HCT116 (cell line): ENCODE measurements at regions not wholly inside any gene's neighbourhood (a gene's known extent, or its start where the extent isn't known, plus 50 kb on each side); places are given as distances from the start of the nearest gene placed in this dataset.

Experiments
- ATAC-seq: fragments of 200-7000 bp; cut with Tn5 transposase; 2 replicates; pipeline ENCODE4 v1.9.1; 2020; ENCODE audit warnings: mild to moderate bottlenecking, moderate library complexity
- BruUV-seq: library from RNA; stranded (reverse); fragments of 400-500 nt; replicated peaks from 2 replicates; lab custom pipeline; 2021; lab: Mats Ljungman, UMichigan
- CTCF ChIA-PET: fragments of 300-600 bp; sonication (Branson Sonifier 250); formaldehyde crosslinking; loops from one replicate; lab custom pipeline; 2021; ENCODE audit warnings: antibody characterized with exemption; lab: Charles Lee
- POLR2A ChIA-PET: fragments of 300-600, 350-600 bp; sonication (Branson Sonifier 250); formaldehyde crosslinking; loops from one replicate; lab custom pipeline; 2021; ENCODE audit warnings: antibody characterized with exemption; lab: Charles Lee
- RAD21 ChIA-PET, 2 experiments: fragments of 300-600 bp; sonication (Branson Sonifier 250); formaldehyde crosslinking; loops; one replicate each; lab custom pipeline; 2023; ENCODE audit warnings: low total read pairs in 2 of 2; ENCODE audit not compliant: uncharacterized antibody in 2 of 2, unreplicated experiment in 2 of 2, low non-redundant PET in 1 of 2; lab: Charles Lee
- DNase-seq: peaks from one replicate; pipeline ENCODE4 v3.0.0-alpha.2; 2010; ENCODE audit warnings: low read depth, low spot score
- H2AFZ ChIP-seq: fragments of 200-600 bp; shearing (Covaris generic), sonication (generic); 2 replicates; pipeline ENCODE4 v1.6.1; 2017; ENCODE audit warnings: low read depth, mixed run types, mixed read lengths, antibody characterized with exemption, low read length; ENCODE audit not compliant: poor library complexity, severe bottlenecking
- H3K27ac ChIP-seq: 2 replicates; pipeline ENCODE4 v1.5.1; 2012; ENCODE audit warnings: low read depth, low read length
- H3K27me3 ChIP-seq: fragments of 200-600 bp; sonication (generic); 2 replicates; pipeline ENCODE4 v1.6.1; 2016; ENCODE audit warnings: mixed run types, low read length, mixed read lengths; ENCODE audit not compliant: insufficient read depth
- H3K36me3 ChIP-seq, 2 experiments: fragments of 200-500 bp in 1 of 2; fragments of 200-600 bp in 1 of 2; sonication (Bioruptor generic) in 1 of 2; sonication (generic) in 1 of 2; 2 replicates each; pipeline versions ENCODE4 v1.5.1 to v1.6.1; 2014 to 2016; ENCODE audit warnings: low read length in 2 of 2, inconsistent platforms in 1 of 2, mixed read lengths in 1 of 2, mixed run types in 1 of 2; ENCODE audit not compliant: insufficient read depth in 2 of 2, control insufficient read depth in 1 of 2
- H3K4me1 ChIP-seq, 2 experiments: fragments of 200-600 bp in 1 of 2; sonication (generic) in 1 of 2; 2 replicates each; pipeline versions ENCODE4 v1.5.1 to v1.6.1; 2012 to 2017; ENCODE audit warnings: low read length in 2 of 2, inconsistent platforms in 1 of 2, mild to moderate bottlenecking in 1 of 2, mixed read lengths in 1 of 2, mixed run types in 1 of 2, moderate library complexity in 1 of 2; ENCODE audit not compliant: insufficient read depth in 2 of 2, control insufficient read depth in 1 of 2
- H3K4me2 ChIP-seq: fragments of 200-600 bp; sonication (generic); 2 replicates; pipeline ENCODE4 v1.6.1; 2017; ENCODE audit warnings: mixed run types, low read length, mixed read lengths
- H3K4me3 ChIP-seq, 2 experiments: fragments of 200-600 bp in 1 of 2; sonication (generic) in 1 of 2; replicated peaks in 1 of 2; 2 replicates each; pipeline ENCODE4 v1.5.1; 2011 to 2016; ENCODE audit warnings: low read length in 2 of 2, control low read depth in 1 of 2, low read depth in 1 of 2, mild to moderate bottlenecking in 1 of 2, mixed read lengths in 1 of 2, mixed run types in 1 of 2
- H3K79me2 ChIP-seq: fragments of 200-600 bp; sonication (generic); 2 replicates; pipeline ENCODE4 v1.6.1; 2017; ENCODE audit warnings: mild to moderate bottlenecking, mixed run types, low read length, moderate library complexity, mixed read lengths; ENCODE audit not compliant: insufficient read depth
- H3K9ac ChIP-seq: fragments of 200-600 bp; sonication (generic); 2 replicates; pipeline ENCODE4 v1.6.1; 2016; ENCODE audit warnings: low read length, mixed read lengths
- H3K9me2 ChIP-seq: fragments of 200-600 bp; sonication (generic), shearing (Covaris generic); 2 replicates; pipeline ENCODE4 v1.6.1; 2017; ENCODE audit warnings: mixed run types, mild to moderate bottlenecking, moderate library complexity; ENCODE audit not compliant: insufficient read depth
- H3K9me3 ChIP-seq, 2 experiments: fragments of 200-500 bp in 1 of 2; fragments of 200-600 bp in 1 of 2; sonication (Bioruptor generic) in 1 of 2; sonication (generic) in 1 of 2; 2 replicates each; pipeline ENCODE4 v1.6.1; 2014 to 2017; ENCODE audit warnings: low read length in 2 of 2, mixed read lengths in 2 of 2, inconsistent platforms in 1 of 2, low read depth in 1 of 2, mild to moderate bottlenecking in 1 of 2, mixed run types in 1 of 2, moderate library complexity in 1 of 2; ENCODE audit not compliant: control insufficient read depth in 1 of 2, insufficient read depth in 1 of 2
- H4K20me1 ChIP-seq: fragments of 200-600 bp; sonication (generic), shearing (Covaris generic); 2 replicates; pipeline ENCODE4 v1.6.1; 2017; ENCODE audit warnings: mixed run types, mild to moderate bottlenecking, moderate library complexity; ENCODE audit not compliant: insufficient read depth
- ATF3 ChIP-seq: IDR thresholded peaks from 2 replicates; pipeline ENCODE4 v1.6.1; 2012
- CBX3 ChIP-seq: IDR thresholded peaks from 2 replicates; pipeline ENCODE4 v1.6.1; 2012; ENCODE audit warnings: low read depth
- CEBPB ChIP-seq: IDR thresholded peaks from 2 replicates; pipeline ENCODE4 v1.6.1; 2012; ENCODE audit warnings: low read depth
- EGR1 ChIP-seq: IDR thresholded peaks from 2 replicates; pipeline ENCODE4 v1.6.1; 2012; ENCODE audit warnings: low read depth
- ELF1 ChIP-seq: IDR thresholded peaks from 2 replicates; pipeline ENCODE4 v1.6.1; 2012; ENCODE audit warnings: low read depth, borderline replicate concordance
- EZH2 ChIP-seq: fragments of 200-600 bp; sonication (generic); IDR thresholded peaks from 2 replicates; pipeline ENCODE4 v1.6.1; 2017; ENCODE audit warnings: antibody characterized with exemption, mixed run types
- EZH2phosphoT487 ChIP-seq: fragments of 200-600 bp; IDR thresholded peaks from 2 replicates; pipeline ENCODE4 v1.6.1; 2018; ENCODE audit warnings: antibody characterized with exemption, borderline replicate concordance
- FOSL1 ChIP-seq: IDR thresholded peaks from 2 replicates; pipeline ENCODE4 v1.6.1; 2012; ENCODE audit warnings: low read depth
- JUND ChIP-seq: IDR thresholded peaks from 2 replicates; pipeline ENCODE4 v1.6.1; 2012
- RAD21 ChIP-seq: IDR thresholded peaks from 2 replicates; pipeline ENCODE4 v1.6.1; 2012; ENCODE audit warnings: low read depth, mild to moderate bottlenecking
- SIN3A ChIP-seq: IDR thresholded peaks from 2 replicates; pipeline ENCODE4 v1.6.1; 2012; ENCODE audit warnings: low read depth
- SP1 ChIP-seq: IDR thresholded peaks from 2 replicates; pipeline ENCODE4 v1.6.1; 2012; ENCODE audit warnings: low read depth
- SRF ChIP-seq: IDR thresholded peaks from 2 replicates; pipeline ENCODE4 v1.6.1; 2012; ENCODE audit warnings: low read depth
- TCF7L2 ChIP-seq: IDR thresholded peaks from 2 replicates; pipeline ENCODE4 v1.7.0; 2011; ENCODE audit warnings: borderline replicate concordance, inconsistent platforms; ENCODE audit not compliant: insufficient read depth, insufficient read length; ENCODE audit errors: extremely low read depth
- YY1 ChIP-seq: IDR thresholded peaks from 2 replicates; pipeline ENCODE4 v1.6.1; 2011; ENCODE audit warnings: low read length, low read depth, moderate library complexity, mild to moderate bottlenecking; ENCODE audit not compliant: insufficient replicate concordance; ENCODE audit errors: extremely low read depth
- ZBTB33 ChIP-seq: IDR thresholded peaks from 2 replicates; pipeline ENCODE4 v1.6.1; 2011; ENCODE audit warnings: mild to moderate bottlenecking, low read length, moderate library complexity; ENCODE audit not compliant: insufficient replicate concordance; ENCODE audit errors: extremely low read depth
- ZFX ChIP-seq: fragments of 450-650 bp; IDR thresholded peaks from 2 replicates; pipeline ENCODE4 v1.6.1; 2017
- ZNF274 ChIP-seq: fragments of 200-500 bp; sonication (Bioruptor generic); IDR thresholded peaks from 2 replicates; pipeline ENCODE4 v1.6.1; 2014; ENCODE audit warnings: mild to moderate bottlenecking, low read depth, low read length, inconsistent platforms
- intact Hi-C: fragments of 100-400 bp; cut with micrococcal nuclease; formaldehyde crosslinking; loops from 2 replicates; pipeline ENCODE4 v1.10.0; 2022
- TF ChIP-seq, protein P1 (sequence below), 3 experiments: fragments of 200-600 bp in 1 of 3; sonication (generic) in 1 of 3; IDR thresholded peaks in 2 of 3; conservative IDR thresholded peaks in 1 of 3; 2 replicates each; pipeline ENCODE4 v1.5.1; 2012 to 2017; ENCODE audit warnings: low read depth in 2 of 3, low read length in 2 of 3, antibody characterized with exemption in 1 of 3, borderline replicate concordance in 1 of 3, control low read depth in 1 of 3, mild to moderate bottlenecking in 1 of 3, mixed read lengths in 1 of 3, mixed run types in 1 of 3, moderate library complexity in 1 of 3; ENCODE audit not compliant: insufficient read depth in 1 of 3

GRCh38 chr21:32173121-32173724 lies 105.6 kb downstream of the MIS18A start:
- no peak for ATAC-seq
- Histone ChIP-seq H3K36me3 (no peaks in the 10 kb centered on the region; a peak in 1 of 4 replicates), H3K4me3 (no peak overlapping the region), H3K9me3 (no peaks in the 10 kb centered on the region), H3K4me1 (no peaks in the 10 kb centered on the region), H3K4me2 (no peak overlapping the region), H3K27ac (no peak overlapping the region), H2AFZ (no peak overlapping the region), H3K9me2 (no peaks in the 10 kb centered on the region), H3K79me2 (no peaks in the 10 kb centered on the region), H4K20me1 (no peaks in the 10 kb centered on the region), H3K27me3 (peaks cover 28% of the 10 kb centered on the region), H3K9ac (no peak overlapping the region)
- TF ChIP-seq ZNF274: no peak
- TF ChIP-seq ZFX: no peak
- TF ChIP-seq ZBTB33: no peak
- TF ChIP-seq JUND: no peak
- TF ChIP-seq SRF: no peak
- TF ChIP-seq ELF1: no peak
- TF ChIP-seq EZH2phosphoT487: no peak
- TF ChIP-seq, protein P1, sequence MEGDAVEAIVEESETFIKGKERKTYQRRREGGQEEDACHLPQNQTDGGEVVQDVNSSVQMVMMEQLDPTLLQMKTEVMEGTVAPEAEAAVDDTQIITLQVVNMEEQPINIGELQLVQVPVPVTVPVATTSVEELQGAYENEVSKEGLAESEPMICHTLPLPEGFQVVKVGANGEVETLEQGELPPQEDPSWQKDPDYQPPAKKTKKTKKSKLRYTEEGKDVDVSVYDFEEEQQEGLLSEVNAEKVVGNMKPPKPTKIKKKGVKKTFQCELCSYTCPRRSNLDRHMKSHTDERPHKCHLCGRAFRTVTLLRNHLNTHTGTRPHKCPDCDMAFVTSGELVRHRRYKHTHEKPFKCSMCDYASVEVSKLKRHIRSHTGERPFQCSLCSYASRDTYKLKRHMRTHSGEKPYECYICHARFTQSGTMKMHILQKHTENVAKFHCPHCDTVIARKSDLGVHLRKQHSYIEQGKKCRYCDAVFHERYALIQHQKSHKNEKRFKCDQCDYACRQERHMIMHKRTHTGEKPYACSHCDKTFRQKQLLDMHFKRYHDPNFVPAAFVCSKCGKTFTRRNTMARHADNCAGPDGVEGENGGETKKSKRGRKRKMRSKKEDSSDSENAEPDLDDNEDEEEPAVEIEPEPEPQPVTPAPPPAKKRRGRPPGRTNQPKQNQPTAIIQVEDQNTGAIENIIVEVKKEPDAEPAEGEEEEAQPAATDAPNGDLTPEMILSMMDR (IDR thresholded peaks at IDR 0.05 in 2 of 3, conservative IDR thresholded peaks at IDR 0.05 in 1 of 3; ENCODE audit: borderline replicate concordance in 1 of 3, insufficient read depth in 1 of 3, low read depth in 2 of 3, low read length in 2 of 3): no peak
- no peak for TF ChIP-seq SP1
- no peak for TF ChIP-seq RAD21
- no peak for TF ChIP-seq CBX3
- no peak for TF ChIP-seq TCF7L2
- no peak for TF ChIP-seq SIN3A
- TF ChIP-seq CEBPB: no peak
- no peak for TF ChIP-seq FOSL1
- no peak for TF ChIP-seq YY1
- TF ChIP-seq EGR1: no peak
- TF ChIP-seq EZH2: no peak
- TF ChIP-seq ATF3: no peak
- POLR2A ChIA-PET: no interaction called here
- CTCF ChIA-PET: no interaction called here
- intact Hi-C loops: no loop called here
- RAD21 ChIA-PET: no interaction called here
- no TSS peak for BruUV-seq
- no peak for DNase-seq
